WTC11 (cell line): ENCODE measurements at regions not wholly inside any gene's neighbourhood (a gene's known extent, or its start where the extent isn't known, plus 50 kb on each side); places are given as distances from the start of the nearest gene placed in this dataset.

Experiments
- ATAC-seq: fragments of 200-7000 bp; cut with Tn5 transposase; 2 replicates; pipeline ENCODE4 v1.10.0; 2021; ENCODE audit warnings: mild to moderate bottlenecking, moderate library complexity
- CTCF ChIA-PET: fragments of 300-600 bp; sonication (Branson Sonifier 250); formaldehyde crosslinking; loops from one replicate; lab custom pipeline; 2021; ENCODE audit warnings: antibody characterized with exemption; lab: Charles Lee
- POLR2A ChIA-PET: fragments of 350-600 bp; sonication (Branson Sonifier 250); formaldehyde crosslinking; loops from one replicate; lab custom pipeline; 2021; ENCODE audit warnings: antibody characterized with exemption; lab: Charles Lee
- DNase-seq: peaks from one replicate; pipeline ENCODE4 v3.0.0; 2021; ENCODE audit warnings: low spot score
- H3K27ac Mint-ChIP-seq: 2 replicates; pipeline ENCODE4 v1.8.0; 2021; ENCODE audit warnings: mixed read lengths
- H3K27me3 Mint-ChIP-seq: 2 replicates; pipeline ENCODE4 v1.8.0; 2021; ENCODE audit warnings: low read depth, mild to moderate bottlenecking, moderate library complexity, mixed read lengths
- H3K36me3 Mint-ChIP-seq: 2 replicates; pipeline ENCODE4 v1.8.0; 2021; ENCODE audit warnings: mixed read lengths
- H3K4me1 Mint-ChIP-seq: 2 replicates; pipeline ENCODE4 v1.8.0; 2022; ENCODE audit warnings: mixed read lengths
- H3K4me3 Mint-ChIP-seq: 2 replicates; pipeline ENCODE4 v1.8.0; 2021; ENCODE audit warnings: mild to moderate bottlenecking, moderate library complexity, mixed read lengths
- H3K9me3 Mint-ChIP-seq: 2 replicates; pipeline ENCODE4 v1.8.0; 2021; ENCODE audit warnings: mixed read lengths
- ATF1 ChIP-seq: sonication (generic); formaldehyde crosslinking; IDR thresholded peaks from 2 replicates; pipeline ENCODE4 v1.8.1; 2023; ENCODE audit warnings: mild to moderate bottlenecking, moderate library complexity, missing genetic modification reagents
- ELF4 ChIP-seq: sonication (generic); formaldehyde crosslinking; IDR thresholded peaks from 2 replicates; pipeline ENCODE4 v1.8.1; 2022; ENCODE audit warnings: low read depth, mild to moderate bottlenecking, moderate library complexity, missing genetic modification reagents
- ESRRA ChIP-seq: sonication (generic); formaldehyde crosslinking; IDR thresholded peaks from 2 replicates; pipeline ENCODE4 v1.8.1; 2022; ENCODE audit warnings: mild to moderate bottlenecking, missing genetic modification reagents, borderline replicate concordance
- ETV6 ChIP-seq: sonication (generic); formaldehyde crosslinking; IDR thresholded peaks from 2 replicates; pipeline ENCODE4 v1.8.1; 2022; ENCODE audit warnings: mild to moderate bottlenecking, missing genetic modification reagents
- GABPB1 ChIP-seq: sonication (generic); formaldehyde crosslinking; IDR thresholded peaks from 2 replicates; pipeline ENCODE4 v1.8.1; 2023; ENCODE audit warnings: mild to moderate bottlenecking, missing genetic modification reagents
- IRF1 ChIP-seq: sonication (generic); formaldehyde crosslinking; IDR thresholded peaks from 2 replicates; pipeline ENCODE4 v1.8.0; 2023; ENCODE audit warnings: missing genetic modification reagents
- NR2C2 ChIP-seq: sonication (generic); formaldehyde crosslinking; IDR thresholded peaks from 2 replicates; pipeline ENCODE4 v1.8.0; 2022; ENCODE audit warnings: mild to moderate bottlenecking, missing genetic modification reagents
- SMAD4 ChIP-seq: sonication (generic); formaldehyde crosslinking; IDR thresholded peaks from 2 replicates; pipeline ENCODE4 v1.8.0; 2022; ENCODE audit warnings: mild to moderate bottlenecking, missing genetic modification reagents
- TEAD1 ChIP-seq: sonication (generic); formaldehyde crosslinking; IDR thresholded peaks from 2 replicates; pipeline ENCODE4 v1.8.0; 2022; ENCODE audit warnings: mild to moderate bottlenecking, missing genetic modification reagents
- TP53 ChIP-seq: sonication (generic); formaldehyde crosslinking; IDR thresholded peaks from 2 replicates; pipeline ENCODE4 v1.8.1; 2023; ENCODE audit warnings: mild to moderate bottlenecking, missing genetic modification reagents
- TF ChIP-seq, protein P1 (sequence below): fragments of 250-450 bp; sonication (Bioruptor Pico); IDR thresholded peaks from 2 replicates; pipeline ENCODE4 v1.9.0; 2021; ENCODE audit warnings: mild to moderate bottlenecking
- TF ChIP-seq, protein P2 (sequence below): sonication (generic); formaldehyde crosslinking; IDR thresholded peaks from 2 replicates; pipeline ENCODE4 v1.8.1; 2023; ENCODE audit warnings: mild to moderate bottlenecking, missing genetic modification reagents
- TF ChIP-seq, protein P3 (sequence below): sonication (generic); formaldehyde crosslinking; IDR thresholded peaks from 2 replicates; pipeline ENCODE4 v1.8.0; 2023; ENCODE audit warnings: mild to moderate bottlenecking, missing genetic modification reagents
- TF ChIP-seq, protein P4 (sequence below): sonication (generic); formaldehyde crosslinking; IDR thresholded peaks from 2 replicates; pipeline ENCODE4 v1.8.1; 2022; ENCODE audit warnings: low read depth, missing genetic modification reagents, borderline replicate concordance
- TF ChIP-seq, protein P5 (sequence below): fragments of 250-450 bp; sonication (Bioruptor Pico); conservative IDR thresholded peaks from 2 replicates; pipeline ENCODE4 v1.9.0; 2021; ENCODE audit warnings: mild to moderate bottlenecking

DNA sequence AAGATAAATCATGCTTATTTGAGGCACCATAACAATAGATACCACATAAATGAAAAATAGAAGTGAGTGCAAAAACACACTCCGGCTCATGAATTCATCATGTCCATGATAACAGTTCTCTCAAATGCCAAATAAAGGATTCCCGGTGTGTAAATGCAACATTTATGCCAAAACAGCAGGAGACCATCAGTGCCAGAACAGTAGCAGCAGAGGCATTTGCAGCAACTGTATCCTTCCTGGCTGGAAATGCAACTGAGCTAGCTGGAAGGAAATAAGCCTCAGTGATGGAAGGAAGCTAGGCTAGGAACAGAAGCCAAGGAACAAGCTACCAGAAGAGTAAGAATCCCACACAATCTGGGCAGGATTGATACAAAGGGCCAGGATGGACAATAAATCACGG, 79.9 kb upstream of the THSD7A start (continued):
- TF ChIP-seq, protein P1, sequence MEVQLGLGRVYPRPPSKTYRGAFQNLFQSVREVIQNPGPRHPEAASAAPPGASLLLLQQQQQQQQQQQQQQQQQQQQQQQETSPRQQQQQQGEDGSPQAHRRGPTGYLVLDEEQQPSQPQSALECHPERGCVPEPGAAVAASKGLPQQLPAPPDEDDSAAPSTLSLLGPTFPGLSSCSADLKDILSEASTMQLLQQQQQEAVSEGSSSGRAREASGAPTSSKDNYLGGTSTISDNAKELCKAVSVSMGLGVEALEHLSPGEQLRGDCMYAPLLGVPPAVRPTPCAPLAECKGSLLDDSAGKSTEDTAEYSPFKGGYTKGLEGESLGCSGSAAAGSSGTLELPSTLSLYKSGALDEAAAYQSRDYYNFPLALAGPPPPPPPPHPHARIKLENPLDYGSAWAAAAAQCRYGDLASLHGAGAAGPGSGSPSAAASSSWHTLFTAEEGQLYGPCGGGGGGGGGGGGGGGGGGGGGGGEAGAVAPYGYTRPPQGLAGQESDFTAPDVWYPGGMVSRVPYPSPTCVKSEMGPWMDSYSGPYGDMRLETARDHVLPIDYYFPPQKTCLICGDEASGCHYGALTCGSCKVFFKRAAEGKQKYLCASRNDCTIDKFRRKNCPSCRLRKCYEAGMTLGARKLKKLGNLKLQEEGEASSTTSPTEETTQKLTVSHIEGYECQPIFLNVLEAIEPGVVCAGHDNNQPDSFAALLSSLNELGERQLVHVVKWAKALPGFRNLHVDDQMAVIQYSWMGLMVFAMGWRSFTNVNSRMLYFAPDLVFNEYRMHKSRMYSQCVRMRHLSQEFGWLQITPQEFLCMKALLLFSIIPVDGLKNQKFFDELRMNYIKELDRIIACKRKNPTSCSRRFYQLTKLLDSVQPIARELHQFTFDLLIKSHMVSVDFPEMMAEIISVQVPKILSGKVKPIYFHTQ (CRISPR knock-in tag) = no peak
- TF ChIP-seq TEAD1 (CRISPR knock-in tag) = peak; percentile 64; the same call in 1 of the 2 replicates
- peak; percentile 83; the same call in 1 of the 2 replicates for TF ChIP-seq ETV6
- no peak for TF ChIP-seq ESRRA (CRISPR knock-in tag)

DNA sequence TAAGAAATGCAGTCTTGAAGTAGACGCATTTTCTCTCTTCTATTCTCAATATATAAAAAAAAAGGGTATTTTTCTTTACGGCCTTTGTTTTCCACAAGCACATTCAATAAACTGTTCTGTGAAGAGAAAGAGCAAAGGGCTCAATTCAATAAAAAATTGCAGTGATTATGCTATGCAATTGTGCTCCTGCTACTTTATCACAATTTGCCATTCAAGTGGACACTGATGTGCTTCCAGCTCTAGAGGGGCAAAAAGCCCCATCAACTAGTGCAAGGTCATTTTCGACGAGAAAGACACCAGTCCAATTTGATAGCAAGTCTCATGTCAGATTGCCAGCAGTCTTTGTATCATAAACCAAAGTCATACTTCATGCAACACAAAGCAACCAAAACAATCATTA, 82.6 kb upstream of the THSD7A start:
- TF ChIP-seq, protein P2, sequence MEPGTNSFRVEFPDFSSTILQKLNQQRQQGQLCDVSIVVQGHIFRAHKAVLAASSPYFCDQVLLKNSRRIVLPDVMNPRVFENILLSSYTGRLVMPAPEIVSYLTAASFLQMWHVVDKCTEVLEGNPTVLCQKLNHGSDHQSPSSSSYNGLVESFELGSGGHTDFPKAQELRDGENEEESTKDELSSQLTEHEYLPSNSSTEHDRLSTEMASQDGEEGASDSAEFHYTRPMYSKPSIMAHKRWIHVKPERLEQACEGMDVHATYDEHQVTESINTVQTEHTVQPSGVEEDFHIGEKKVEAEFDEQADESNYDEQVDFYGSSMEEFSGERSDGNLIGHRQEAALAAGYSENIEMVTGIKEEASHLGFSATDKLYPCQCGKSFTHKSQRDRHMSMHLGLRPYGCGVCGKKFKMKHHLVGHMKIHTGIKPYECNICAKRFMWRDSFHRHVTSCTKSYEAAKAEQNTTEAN (CRISPR knock-in tag) = no peak
- TF ChIP-seq ATF1 (CRISPR knock-in tag) (no peak), TP53 (CRISPR knock-in tag) (no peak), IRF1 (CRISPR knock-in tag) (no peak), NR2C2 (CRISPR knock-in tag) (no peak), GABPB1 (CRISPR knock-in tag) (no peak), SMAD4 (no peak), ELF4 (no peak)
- TF ChIP-seq, protein P3, sequence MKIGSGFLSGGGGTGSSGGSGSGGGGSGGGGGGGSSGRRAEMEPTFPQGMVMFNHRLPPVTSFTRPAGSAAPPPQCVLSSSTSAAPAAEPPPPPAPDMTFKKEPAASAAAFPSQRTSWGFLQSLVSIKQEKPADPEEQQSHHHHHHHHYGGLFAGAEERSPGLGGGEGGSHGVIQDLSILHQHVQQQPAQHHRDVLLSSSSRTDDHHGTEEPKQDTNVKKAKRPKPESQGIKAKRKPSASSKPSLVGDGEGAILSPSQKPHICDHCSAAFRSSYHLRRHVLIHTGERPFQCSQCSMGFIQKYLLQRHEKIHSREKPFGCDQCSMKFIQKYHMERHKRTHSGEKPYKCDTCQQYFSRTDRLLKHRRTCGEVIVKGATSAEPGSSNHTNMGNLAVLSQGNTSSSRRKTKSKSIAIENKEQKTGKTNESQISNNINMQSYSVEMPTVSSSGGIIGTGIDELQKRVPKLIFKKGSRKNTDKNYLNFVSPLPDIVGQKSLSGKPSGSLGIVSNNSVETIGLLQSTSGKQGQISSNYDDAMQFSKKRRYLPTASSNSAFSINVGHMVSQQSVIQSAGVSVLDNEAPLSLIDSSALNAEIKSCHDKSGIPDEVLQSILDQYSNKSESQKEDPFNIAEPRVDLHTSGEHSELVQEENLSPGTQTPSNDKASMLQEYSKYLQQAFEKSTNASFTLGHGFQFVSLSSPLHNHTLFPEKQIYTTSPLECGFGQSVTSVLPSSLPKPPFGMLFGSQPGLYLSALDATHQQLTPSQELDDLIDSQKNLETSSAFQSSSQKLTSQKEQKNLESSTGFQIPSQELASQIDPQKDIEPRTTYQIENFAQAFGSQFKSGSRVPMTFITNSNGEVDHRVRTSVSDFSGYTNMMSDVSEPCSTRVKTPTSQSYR (CRISPR knock-in tag) = no peak
- TF ChIP-seq, protein P4, sequence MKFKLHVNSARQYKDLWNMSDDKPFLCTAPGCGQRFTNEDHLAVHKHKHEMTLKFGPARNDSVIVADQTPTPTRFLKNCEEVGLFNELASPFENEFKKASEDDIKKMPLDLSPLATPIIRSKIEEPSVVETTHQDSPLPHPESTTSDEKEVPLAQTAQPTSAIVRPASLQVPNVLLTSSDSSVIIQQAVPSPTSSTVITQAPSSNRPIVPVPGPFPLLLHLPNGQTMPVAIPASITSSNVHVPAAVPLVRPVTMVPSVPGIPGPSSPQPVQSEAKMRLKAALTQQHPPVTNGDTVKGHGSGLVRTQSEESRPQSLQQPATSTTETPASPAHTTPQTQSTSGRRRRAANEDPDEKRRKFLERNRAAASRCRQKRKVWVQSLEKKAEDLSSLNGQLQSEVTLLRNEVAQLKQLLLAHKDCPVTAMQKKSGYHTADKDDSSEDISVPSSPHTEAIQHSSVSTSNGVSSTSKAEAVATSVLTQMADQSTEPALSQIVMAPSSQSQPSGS (CRISPR knock-in tag) = no peak
- TF ChIP-seq, protein P5, sequence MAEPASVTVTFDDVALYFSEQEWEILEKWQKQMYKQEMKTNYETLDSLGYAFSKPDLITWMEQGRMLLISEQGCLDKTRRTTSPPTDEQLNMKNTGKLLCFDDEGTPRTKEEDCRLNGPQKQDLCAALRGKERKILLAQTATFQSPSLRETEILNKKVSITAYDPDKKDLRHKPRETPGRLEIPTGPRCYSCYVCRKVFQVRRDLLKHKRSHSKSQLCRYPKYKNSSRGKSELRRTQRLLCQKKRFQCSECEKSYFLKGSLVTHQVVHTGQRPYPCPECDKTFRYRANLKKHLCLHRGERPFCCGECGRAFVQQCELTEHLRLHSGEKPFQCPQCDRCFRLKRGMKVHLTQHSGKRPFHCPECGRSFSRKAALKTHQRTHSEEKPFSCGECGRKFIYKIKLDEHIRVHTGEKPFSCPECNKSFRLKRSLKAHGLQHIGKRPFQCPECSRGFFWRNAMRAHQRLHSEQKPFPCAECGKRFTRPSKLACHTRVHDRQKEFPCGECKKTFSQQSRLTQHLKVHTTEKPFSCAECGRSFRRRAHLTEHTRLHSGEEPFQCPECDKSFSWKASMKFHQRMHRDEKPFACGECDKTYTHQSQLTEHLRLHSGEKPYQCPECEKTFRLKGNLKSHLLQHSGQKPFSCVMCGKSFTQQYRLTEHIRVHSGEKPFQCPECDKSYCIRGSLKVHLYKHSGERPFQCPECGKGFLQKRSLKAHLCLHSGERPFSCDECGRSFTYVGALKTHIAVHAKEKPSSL (CRISPR knock-in tag) = no peak
- TF ChIP-seq, all 79 proteins: peak for 0
- ChIA-PET CTCF (no interaction called here), POLR2A (no interaction called here)
- no peak overlapping the region for H3K4me3 Mint-ChIP-seq
- ATAC-seq = no peak
- peaks cover 12% of the 10 kb centered on the region for H3K4me1 Mint-ChIP-seq
- DNase-seq = no peak
- no peaks in the 10 kb centered on the region for H3K27me3 Mint-ChIP-seq
- H3K36me3 Mint-ChIP-seq = no peaks in the 10 kb centered on the region
- H3K9me3 Mint-ChIP-seq = peaks cover 3% of the 10 kb centered on the region; the same call in 1 of the 2 replicates
- no peak overlapping the region for H3K27ac Mint-ChIP-seq
